ENCODE measurements at regions not wholly inside any gene's neighbourhood (a gene's known extent, or its start where the extent isn't known, plus 50 kb on each side); places are given as distances from the start of the nearest gene placed in this dataset.
"Not testable (repeated sequence)": the region's sequence is repeated elsewhere in the genome, so short reads cannot be mapped to it uniquely, and the experiment has no call there.

- DNase-seq (ENCODE audit: low read depth in 2 of 2): no peak
Measured at GRCh38 chr6:144919560-144919959, 634.4 kb downstream of the UTRN start.

DNA sequence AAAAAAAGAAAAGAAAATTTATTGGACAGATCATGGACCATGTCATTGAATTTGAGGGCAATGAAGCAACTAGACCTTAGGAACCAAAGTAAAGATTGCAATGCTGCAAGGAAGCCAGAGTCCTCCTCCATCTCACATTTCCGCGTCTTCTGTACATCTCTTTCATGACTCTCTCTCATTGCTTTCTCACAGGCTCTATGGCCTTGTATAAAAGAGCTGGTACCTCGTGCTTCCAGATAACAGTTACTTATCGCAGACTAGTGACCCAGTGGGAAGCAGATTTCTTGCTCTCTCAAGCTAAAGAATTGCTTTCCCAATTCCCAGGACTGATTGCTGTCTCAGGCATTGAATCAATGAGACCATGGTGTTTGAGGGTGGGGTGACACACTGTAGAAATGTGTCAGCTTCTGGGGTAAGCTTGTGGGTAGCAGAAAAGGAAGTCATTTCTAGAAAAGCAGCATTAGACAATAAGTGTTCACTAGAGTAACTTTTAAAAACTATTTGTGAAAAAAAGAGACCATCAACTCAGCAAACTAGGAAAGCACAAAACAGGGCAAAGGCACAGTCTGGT lies 635.3 kb downstream of the UTRN start:
- no peak for DNase-seq (ENCODE audit: low read depth in 2 of 2)

- no peak for DNase-seq (ENCODE audit: low read depth in 2 of 2)
Measured at GRCh38 chr6:144921206-144921975, 636.3 kb downstream of the UTRN start.

- no peak for DNase-seq (ENCODE audit: low read depth in 2 of 2)
Measured at GRCh38 chr6:144922120-144922722, 637.1 kb downstream of the UTRN start.

DNA sequence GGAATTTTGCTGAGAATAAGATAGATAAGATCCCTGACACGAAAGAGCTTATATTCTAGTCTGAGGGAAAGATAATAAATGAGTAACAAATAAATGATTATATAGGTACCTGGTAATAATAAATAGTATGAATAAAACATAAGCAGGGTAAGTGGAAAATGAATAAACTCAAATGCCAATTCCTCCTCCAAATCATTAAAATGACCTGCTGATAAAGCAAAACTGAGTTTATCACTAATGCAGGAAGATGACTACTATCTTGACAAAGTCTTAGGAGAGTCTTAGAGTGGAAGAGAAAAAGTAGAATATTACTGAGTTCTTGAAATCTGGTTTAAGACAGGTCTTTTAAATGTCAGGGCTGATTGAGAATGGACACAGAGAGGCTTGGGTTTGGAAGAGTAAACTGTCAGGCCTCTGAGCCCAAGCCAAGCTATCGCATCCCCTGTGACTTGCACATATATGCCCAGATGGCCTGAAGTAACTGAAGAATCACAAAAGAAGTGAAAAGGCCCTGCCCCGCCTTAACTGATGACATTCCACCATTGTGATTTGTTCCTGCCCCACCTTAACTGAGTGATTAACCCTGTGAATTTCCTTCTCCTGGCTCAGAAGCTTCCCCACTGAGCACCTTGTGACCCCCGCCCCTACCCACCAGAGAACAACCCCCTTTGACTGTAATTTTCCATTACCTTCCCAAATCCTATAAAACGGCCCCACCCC lies 637.8 kb downstream of the UTRN start:
- DNase-seq (ENCODE audit: low read depth in 2 of 2): not testable (repeated sequence)

DNA sequence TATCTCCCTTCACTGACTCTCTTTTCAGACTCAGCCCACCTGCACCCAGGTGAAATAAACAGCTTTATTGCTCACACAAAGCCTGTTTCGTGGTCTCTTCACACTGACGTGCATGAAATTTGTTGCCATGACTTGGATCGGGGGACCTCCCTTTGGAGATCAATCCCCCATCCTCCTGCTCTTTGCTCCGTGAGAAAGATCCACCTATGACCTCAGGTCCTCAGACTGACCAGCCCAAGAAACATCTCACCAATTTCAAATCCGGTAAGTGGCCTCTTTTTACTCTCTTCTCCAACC lies 638.3 kb downstream of the UTRN start:
- DNase-seq (ENCODE audit: low read depth in 2 of 2): not testable (repeated sequence)

- no peak for DNase-seq (ENCODE audit: low read depth in 2 of 2)
Measured at GRCh38 chr6:144928847-144929246, 643.7 kb downstream of the UTRN start.

- DNase-seq (ENCODE audit: low read depth in 2 of 2): no peak
Measured at GRCh38 chr6:144929262-144929661, 644.1 kb downstream of the UTRN start.

GRCh38 chr6:144931172-144932035 lies 646.3 kb downstream of the UTRN start:
- peak; percentile 4 to 22 for DNase-seq (ENCODE audit: low read depth in 2 of 2)

GRCh38 chr6:144932621-144933020 lies 647.5 kb downstream of the UTRN start:
- no peak for DNase-seq (ENCODE audit: low read depth in 2 of 2)

DNA sequence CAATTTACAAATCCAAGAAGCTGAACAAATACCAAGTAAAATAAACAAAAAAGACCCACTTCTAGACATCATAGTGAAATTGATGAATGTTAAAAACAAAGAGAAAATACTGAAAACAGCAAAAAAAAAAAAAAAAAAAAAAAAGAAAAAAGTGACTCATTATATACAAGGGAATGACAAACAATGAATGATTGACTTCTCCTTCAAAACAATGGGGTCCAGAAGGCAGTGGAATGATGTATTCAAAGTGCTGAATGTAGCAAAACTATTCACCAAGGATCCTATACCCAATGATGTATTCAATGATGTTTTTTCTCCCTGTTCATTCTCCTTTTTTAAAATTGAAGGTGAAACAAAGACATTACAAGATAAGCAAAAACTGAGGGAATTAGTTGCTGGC lies 650.0 kb downstream of the UTRN start:
- DNase-seq (ENCODE audit: low read depth in 2 of 2): no peak

DNA sequence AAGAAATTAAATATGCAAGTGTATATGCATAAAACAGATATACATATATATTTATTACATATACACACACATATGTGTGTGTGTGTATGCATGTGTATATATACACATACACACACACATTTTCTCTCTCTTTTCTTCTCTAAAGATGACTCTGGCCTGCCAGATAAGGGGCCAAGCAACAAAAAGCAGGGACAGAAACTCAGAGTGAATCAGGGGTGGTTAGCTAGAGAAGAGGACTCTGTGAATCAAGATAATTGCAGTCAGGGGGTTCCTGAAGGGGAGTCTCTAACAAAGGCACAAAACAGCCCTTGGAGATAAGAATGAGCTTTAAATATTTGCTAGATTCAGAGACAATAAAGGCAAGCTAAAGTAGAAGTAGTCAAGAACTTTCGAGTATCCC lies 650.5 kb downstream of the UTRN start:
- DNase-seq (ENCODE audit: low read depth in 2 of 2): no peak

GRCh38 chr6:144936764-144937163 lies 651.6 kb downstream of the UTRN start:
- DNase-seq (ENCODE audit: low read depth in 2 of 2): no peak

- no peak for DNase-seq (ENCODE audit: low read depth in 2 of 2)
Measured at GRCh38 chr6:144939921-144940320, 654.8 kb downstream of the UTRN start.

- DNase-seq (ENCODE audit: low read depth in 2 of 2): no peak
Measured at GRCh38 chr6:144944106-144944505, 659.0 kb downstream of the UTRN start.

DNA sequence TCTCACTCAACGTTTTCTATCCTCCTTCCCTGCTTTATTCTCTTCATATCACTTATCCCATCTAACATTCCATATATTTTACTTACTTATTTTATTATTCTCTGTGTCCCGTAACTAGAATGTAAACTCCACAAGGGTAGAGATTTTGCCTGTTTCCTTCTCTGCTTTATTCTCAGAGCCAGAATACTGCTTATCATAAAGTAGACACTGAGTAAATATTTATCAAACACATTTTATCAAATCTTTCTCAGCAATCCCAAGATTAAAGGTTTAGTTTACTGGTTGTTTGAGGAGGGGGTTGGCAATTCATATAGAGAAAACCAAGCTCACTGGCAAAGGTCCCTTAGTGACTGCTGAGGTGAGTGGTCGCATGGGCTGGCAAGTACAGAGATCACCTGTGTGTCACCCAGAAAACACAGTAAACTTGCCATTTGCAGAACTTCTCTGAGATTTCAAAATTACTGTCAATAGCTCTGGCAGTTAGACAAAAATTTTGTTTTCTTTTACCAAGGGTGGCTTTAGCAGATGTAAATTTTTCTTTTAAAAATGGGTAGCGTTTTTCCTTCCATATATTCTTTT lies 662.4 kb downstream of the UTRN start:
- DNase-seq (ENCODE audit: low read depth in 2 of 2): no peak

GRCh38 chr6:144951730-144952437 lies 666.7 kb downstream of the UTRN start:
- DNase-seq (ENCODE audit: low read depth in 2 of 2): no peak

DNA sequence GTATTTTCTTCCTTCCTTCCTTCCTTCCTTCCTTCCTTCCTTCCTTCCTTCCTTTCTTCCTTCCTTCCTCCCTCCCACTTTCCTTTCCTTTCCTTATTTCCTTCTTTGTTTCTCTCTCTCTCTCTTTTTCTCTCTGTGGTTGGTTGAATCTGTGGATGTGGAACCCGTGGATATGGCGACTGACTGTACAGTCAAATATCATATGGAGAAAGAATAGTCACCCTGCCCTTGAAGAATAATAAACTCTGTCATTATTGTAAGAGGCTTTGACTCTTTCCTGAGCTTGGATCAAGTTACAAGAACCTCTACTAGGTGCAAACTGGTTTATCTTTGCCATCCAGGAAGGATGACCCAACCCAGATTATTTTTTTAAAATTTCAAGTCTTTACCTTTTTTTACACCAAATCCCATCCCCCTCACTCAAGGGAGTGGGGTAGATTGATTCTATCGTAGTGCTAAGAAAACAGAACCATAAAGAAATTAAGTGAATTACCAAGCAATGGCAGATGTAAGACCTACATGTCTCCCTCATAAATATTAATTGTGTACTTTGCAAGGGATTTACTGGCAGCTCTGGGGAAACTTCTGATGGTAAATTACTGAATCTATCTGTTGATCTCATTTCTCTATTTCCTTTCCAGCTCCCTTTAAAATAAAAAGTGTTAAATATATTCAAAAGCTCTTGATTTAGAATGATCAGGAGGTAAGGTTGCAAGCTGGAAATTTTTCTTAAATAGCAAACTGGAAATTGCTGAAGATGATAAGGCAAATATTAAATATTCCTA lies 667.5 kb downstream of the UTRN start:
- no peak for DNase-seq (ENCODE audit: low read depth in 2 of 2)

DNA sequence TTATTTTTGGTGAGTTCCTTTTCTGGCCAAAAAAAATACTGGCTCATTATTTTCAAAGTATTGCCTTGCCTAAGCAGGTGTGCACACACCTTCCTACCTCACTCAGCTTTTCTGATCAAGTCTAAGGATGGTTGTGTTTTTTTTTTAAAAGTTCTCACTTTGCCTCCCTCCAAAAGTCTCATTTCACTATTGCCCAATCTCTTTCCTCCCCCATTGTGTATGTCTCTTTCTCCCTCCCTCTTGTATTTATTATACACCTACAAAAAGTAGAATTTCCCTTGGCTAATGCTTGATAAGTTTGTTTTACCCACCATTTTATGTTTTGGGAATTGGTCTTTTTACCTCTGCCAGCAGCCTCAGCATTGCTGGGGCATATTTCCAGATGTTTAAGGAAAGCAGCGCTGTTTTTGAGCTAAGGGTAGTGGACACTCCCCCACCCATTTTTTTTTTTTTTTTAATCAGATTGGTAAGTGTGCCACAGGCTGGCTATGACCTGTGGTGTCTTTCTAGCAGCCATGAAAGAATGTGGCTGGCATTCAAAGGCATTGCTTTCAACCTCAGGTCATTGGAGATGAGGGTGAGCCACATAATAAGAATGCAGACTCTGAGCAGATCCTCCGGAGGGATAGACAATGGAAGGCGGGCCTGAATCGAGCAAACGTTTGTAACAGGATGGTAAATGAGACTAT lies 668.6 kb downstream of the UTRN start:
- no peak for DNase-seq (ENCODE audit: low read depth in 2 of 2)

DNA sequence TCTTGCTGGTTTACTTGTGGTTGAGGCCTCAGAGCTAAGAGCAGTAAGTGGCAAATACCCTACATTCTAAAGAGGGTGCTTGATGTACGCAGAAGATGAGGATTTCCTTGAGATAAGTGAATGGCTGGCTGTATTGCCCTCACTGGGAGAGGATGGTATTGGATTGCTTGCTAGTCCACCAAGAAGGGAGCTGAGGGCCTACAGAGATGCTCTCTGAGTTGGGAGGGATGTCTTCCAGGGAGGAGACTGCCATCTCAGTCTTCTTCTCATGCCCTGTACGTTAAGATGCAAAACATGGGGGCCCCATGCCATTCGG lies 669.1 kb downstream of the UTRN start:
- no peak for DNase-seq (ENCODE audit: low read depth in 2 of 2)
